ENCODE measurements at regions not wholly inside any gene's neighbourhood (a gene's known extent, or its start where the extent isn't known, plus 50 kb on each side); places are given as distances from the start of the nearest gene placed in this dataset.

- TF ChIP-seq EZH2 (IDR thresholded peaks at IDR 0.05; ENCODE audit: borderline replicate concordance, low read depth, low read length, poor library complexity, severe bottlenecking) (no peak), CTCF (conservative IDR thresholded peaks at IDR 0.05; ENCODE audit: low read depth, low read length) (no peak)
These were observed 84.7 kb upstream of the OTOS start for GRCh38 chr2:240225131-240225530.

Measured in A673 (cell line).